GM12878 (cell line): ENCODE measurements at regions not wholly inside any gene's neighbourhood (a gene's known extent, or its start where the extent isn't known, plus 50 kb on each side); places are given as distances from the start of the nearest gene placed in this dataset.

Experiments used
- ATAC-seq: fragments of 200-7000 bp; cut with Tn5 transposase; 3 replicates; pipeline ENCODE4 v1.9.1; 2020; ENCODE audit warnings: mild to moderate bottlenecking, moderate library complexity
- BruUV-seq: library from RNA; stranded (reverse); fragments of 400-500 nt; replicated peaks from 2 replicates; lab custom pipeline; 2021; lab: Mats Ljungman, UMichigan
- CTCF ChIA-PET: fragments of 300-600 bp; sonication (Branson Sonifier 250); formaldehyde crosslinking; extraction: SDS; loops from one replicate; lab custom pipeline; 2021; ENCODE audit warnings: inconsistent platforms; lab: Yijun Ruan, JAX
- POLR2A ChIA-PET: fragments of 350-600 bp; formaldehyde crosslinking; extraction: SDS; loops from one replicate; lab custom pipeline; 2021; ENCODE audit warnings: inconsistent platforms; lab: Charles Lee
- RAD21 ChIA-PET: fragments of 300-600 bp; sonication (Branson Sonifier 250); formaldehyde crosslinking; loops from one replicate; lab custom pipeline; 2023; ENCODE audit warnings: antibody characterized with exemption; ENCODE audit not compliant: unreplicated experiment; lab: Charles Lee
- SMC1A ChIA-PET: fragments of 300-600 bp; sonication (Branson Sonifier 250); formaldehyde crosslinking; loops from one replicate; lab custom pipeline; 2023; ENCODE audit not compliant: unreplicated experiment, uncharacterized antibody; lab: Charles Lee
- DNase-seq: peaks from one replicate; pipeline ENCODE4 v3.0.0-alpha.2; 2011; ENCODE audit warnings: low read depth, low spot score
- FAIRE-seq: peaks from 3 replicates; lab custom pipeline; 2011; peaks lifted over from hg19 to GRCh38; lab: Jason Lieb, UNC
- H2AFZ ChIP-seq: 2 replicates; pipeline ENCODE4 v1.6.0; 2011; ENCODE audit warnings: low read depth, low read length, control low read depth; ENCODE audit not compliant: control insufficient read depth
- H3K27ac ChIP-seq: 2 replicates; pipeline ENCODE4 v1.5.1; 2011; ENCODE audit warnings: control low read depth; ENCODE audit not compliant: control insufficient read depth, insufficient read depth
- H3K27me3 ChIP-seq, 2 experiments: replicated peaks in 1 of 2; 2 replicates each; pipeline versions ENCODE4 v1.6.0 to v1.6.1; 2011; ENCODE audit warnings: low read length in 1 of 2; ENCODE audit not compliant: control insufficient read depth in 2 of 2, insufficient read depth in 2 of 2
- H3K36me3 ChIP-seq, 2 experiments: 2 replicates each; pipeline ENCODE4 v1.5.1; 2011; ENCODE audit warnings: low read length in 1 of 2; ENCODE audit not compliant: control insufficient read depth in 2 of 2, insufficient read depth in 2 of 2
- H3K4me1 ChIP-seq: 2 replicates; pipeline ENCODE4 v1.6.1; 2011; ENCODE audit warnings: mild to moderate bottlenecking, low read length, moderate library complexity, mixed read lengths; ENCODE audit not compliant: control insufficient read depth, insufficient read depth
- H3K4me2 ChIP-seq: 2 replicates; pipeline ENCODE4 v1.6.0; 2011; ENCODE audit warnings: control low read depth; ENCODE audit not compliant: control insufficient read depth, insufficient read depth
- H3K4me3 ChIP-seq: fragments of 200-600 bp; sonication (generic); 2 replicates; pipeline ENCODE4 v1.5.1; 2016
- H3K79me2 ChIP-seq: 2 replicates; pipeline ENCODE4 v1.6.0; 2011; ENCODE audit warnings: low read length; ENCODE audit not compliant: control insufficient read depth, insufficient read depth
- H3K9ac ChIP-seq: 2 replicates; pipeline ENCODE4 v1.8.0; 2011; ENCODE audit warnings: low read length, control low read depth, mixed read lengths; ENCODE audit not compliant: control insufficient read depth, insufficient read depth
- H3K9me3 ChIP-seq: replicated peaks from 3 replicates; pipeline ENCODE4 v1.5.1; 2011; ENCODE audit warnings: mild to moderate bottlenecking, low read length; ENCODE audit not compliant: control insufficient read depth, insufficient read depth
- H4K20me1 ChIP-seq: 2 replicates; pipeline ENCODE4 v1.6.0; 2011; ENCODE audit not compliant: control insufficient read depth, insufficient read depth
- CEBPB ChIP-seq, 2 experiments: fragments of 150-350 bp in 1 of 2; IDR thresholded peaks; 2 replicates each; pipeline ENCODE4 v1.6.1; 2012 to 2014; ENCODE audit warnings: low read depth in 2 of 2, low read length in 2 of 2, borderline replicate concordance in 1 of 2, inconsistent platforms in 1 of 2
- CHD4 ChIP-seq: fragments of 200-600 bp; sonication (generic); IDR thresholded peaks from 2 replicates; pipeline ENCODE4 v1.6.1; 2016; ENCODE audit warnings: mild to moderate bottlenecking
- FOS ChIP-seq: IDR thresholded peaks from 3 replicates; pipeline ENCODE4 v1.6.1; 2011; ENCODE audit warnings: borderline replicate concordance; ENCODE audit not compliant: insufficient read length; ENCODE audit errors: extremely low read depth
- IRF4 ChIP-seq: IDR thresholded peaks from 2 replicates; pipeline ENCODE4 v1.6.1; 2011; ENCODE audit warnings: low read depth, low read length
- MEF2A ChIP-seq: IDR thresholded peaks from 2 replicates; pipeline ENCODE4 v1.6.1; 2011; ENCODE audit warnings: low read depth, mild to moderate bottlenecking, low read length, moderate library complexity; ENCODE audit not compliant: insufficient read depth
- NFIC ChIP-seq: IDR thresholded peaks from 2 replicates; pipeline ENCODE4 v1.6.1; 2012; ENCODE audit warnings: low read depth, mild to moderate bottlenecking, inconsistent platforms, low read length, moderate library complexity
- NR2C1 ChIP-seq: fragments of 450-650 bp; IDR thresholded peaks from 2 replicates; pipeline ENCODE4 v1.6.1; 2017; ENCODE audit warnings: antibody characterized with exemption, mild to moderate bottlenecking, moderate library complexity
- STAT3 ChIP-seq: IDR thresholded peaks from 2 replicates; pipeline ENCODE4 v1.6.1; 2011; ENCODE audit warnings: low read depth, low read length, improper control_type of control experiment
- TCF7 ChIP-seq: IDR thresholded peaks from 2 replicates; pipeline ENCODE4 v1.6.1; 2014; ENCODE audit warnings: antibody characterized with exemption, borderline replicate concordance
- WGBS: methylation state at CpG from one replicate; pipeline ENCODE4 v1.1.6; 2016; ENCODE audit warnings: low lambda C conversion rate; ENCODE audit not compliant: insufficient replicate concordance, insufficient coverage; ENCODE audit errors: missing lambda C conversion rate; 5-methylcytosine and 5-hydroxymethylcytosine counted together
- in situ Hi-C: fragments of 300-500 bp; cut with MboI; formaldehyde crosslinking; loops from 9 replicates; pipeline ENCODE4 v1.14.3; 2018; ENCODE audit warnings: mixed read lengths
- intact Hi-C: fragments of 100-400 bp; cut with micrococcal nuclease; formaldehyde crosslinking; loops from one replicate; pipeline ENCODE4 v1.14.2; 2022; ENCODE audit not compliant: unreplicated experiment
- TF ChIP-seq, protein P1 (sequence below): IDR thresholded peaks from 2 replicates; pipeline ENCODE4 v1.6.1; 2012; ENCODE audit warnings: low read length, inconsistent platforms
- TF ChIP-seq, protein P2 (sequence below): fragments of 450-650 bp; IDR thresholded peaks from 2 replicates; pipeline ENCODE4 v1.6.1; 2018; ENCODE audit warnings: mild to moderate bottlenecking, low read depth, moderate library complexity; ENCODE audit not compliant: partially characterized antibody
- TF ChIP-seq, protein P3 (sequence below): fragments of 150-350 bp; IDR thresholded peaks from 2 replicates; pipeline ENCODE4 v1.6.1; 2016; ENCODE audit warnings: low read depth, low read length
- TF ChIP-seq, protein P4 (sequence below), 3 experiments: IDR thresholded peaks in 2 of 3; conservative IDR thresholded peaks in 1 of 3; 2 replicates each; pipeline ENCODE4 v1.5.1; 2011; ENCODE audit warnings: low read depth in 3 of 3, low read length in 3 of 3, mild to moderate bottlenecking in 3 of 3, control low read depth in 2 of 3, moderate library complexity in 2 of 3, inconsistent platforms in 1 of 3, mixed read lengths in 1 of 3; ENCODE audit not compliant: control insufficient read depth in 2 of 3, insufficient read depth in 1 of 3; ENCODE audit errors: extremely low read depth in 1 of 3
- TF ChIP-seq, protein P5 (sequence below): fragments of 450-650 bp; IDR thresholded peaks from 2 replicates; pipeline ENCODE4 v1.6.1; 2017; ENCODE audit warnings: low read depth, mild to moderate bottlenecking, moderate library complexity

DNA sequence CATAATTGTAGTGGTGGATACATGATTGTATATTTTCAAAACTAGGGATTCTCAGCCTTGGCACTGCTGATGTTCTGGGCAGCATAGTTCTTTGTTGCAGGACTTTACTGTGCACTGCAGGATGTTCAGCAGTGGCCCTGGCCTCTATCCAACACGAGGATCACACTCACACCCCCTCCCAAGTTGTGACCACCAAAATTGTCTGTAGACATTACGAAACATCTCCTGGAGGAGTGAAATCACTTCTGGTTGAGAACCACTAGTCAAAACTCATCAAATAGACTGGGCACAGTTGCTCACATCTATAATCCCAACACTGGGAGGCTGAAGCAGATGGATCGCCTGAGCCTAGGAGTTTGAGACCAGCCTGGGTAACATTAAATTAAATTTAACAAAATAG is 123.1 kb upstream of the CDYL start:
- Histone ChIP-seq H3K4me2 (no peak overlapping the region), H3K9ac (no peak overlapping the region), H3K4me1 (no peaks in the 10 kb centered on the region), H3K27ac (no peak overlapping the region), H3K36me3 (no peaks in the 10 kb centered on the region), H2AFZ (no peak overlapping the region), H4K20me1 (no peaks in the 10 kb centered on the region), H3K4me3 (no peak overlapping the region), H3K79me2 (no peaks in the 10 kb centered on the region), H3K9me3 (no peaks in the 10 kb centered on the region), H3K27me3 (peaks cover 0 to 2% of the 10 kb centered on the region in 2 experiments; a peak in 1 of 4 replicates)
- DNase-seq (no peak), FAIRE-seq (no peak), ATAC-seq (no peak)
- no TSS peak for BruUV-seq
- CTCF ChIA-PET: no interaction called here
- in situ Hi-C loops (no loop called here), intact Hi-C loops (no loop called here)
- RAD21 ChIA-PET: no interaction called here
- WGBS: 0% methylated on average over 3 of the region's 3 CpGs
- POLR2A ChIA-PET: no interaction called here
- SMC1A ChIA-PET: no interaction called here
- TF ChIP-seq IRF4 (no peak), CEBPB (IDR thresholded peaks at IDR 0.05; ENCODE audit: borderline replicate concordance in 1 of 2, low read depth in 2 of 2, low read length in 2 of 2) (no peak), TCF7 (no peak), STAT3 (no peak), FOS (no peak), NR2C1 (no peak), NFIC (no peak), CHD4 (no peak), MEF2A (no peak)
- TF ChIP-seq, protein P1, sequence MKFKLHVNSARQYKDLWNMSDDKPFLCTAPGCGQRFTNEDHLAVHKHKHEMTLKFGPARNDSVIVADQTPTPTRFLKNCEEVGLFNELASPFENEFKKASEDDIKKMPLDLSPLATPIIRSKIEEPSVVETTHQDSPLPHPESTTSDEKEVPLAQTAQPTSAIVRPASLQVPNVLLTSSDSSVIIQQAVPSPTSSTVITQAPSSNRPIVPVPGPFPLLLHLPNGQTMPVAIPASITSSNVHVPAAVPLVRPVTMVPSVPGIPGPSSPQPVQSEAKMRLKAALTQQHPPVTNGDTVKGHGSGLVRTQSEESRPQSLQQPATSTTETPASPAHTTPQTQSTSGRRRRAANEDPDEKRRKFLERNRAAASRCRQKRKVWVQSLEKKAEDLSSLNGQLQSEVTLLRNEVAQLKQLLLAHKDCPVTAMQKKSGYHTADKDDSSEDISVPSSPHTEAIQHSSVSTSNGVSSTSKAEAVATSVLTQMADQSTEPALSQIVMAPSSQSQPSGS: no peak
- TF ChIP-seq, protein P2, sequence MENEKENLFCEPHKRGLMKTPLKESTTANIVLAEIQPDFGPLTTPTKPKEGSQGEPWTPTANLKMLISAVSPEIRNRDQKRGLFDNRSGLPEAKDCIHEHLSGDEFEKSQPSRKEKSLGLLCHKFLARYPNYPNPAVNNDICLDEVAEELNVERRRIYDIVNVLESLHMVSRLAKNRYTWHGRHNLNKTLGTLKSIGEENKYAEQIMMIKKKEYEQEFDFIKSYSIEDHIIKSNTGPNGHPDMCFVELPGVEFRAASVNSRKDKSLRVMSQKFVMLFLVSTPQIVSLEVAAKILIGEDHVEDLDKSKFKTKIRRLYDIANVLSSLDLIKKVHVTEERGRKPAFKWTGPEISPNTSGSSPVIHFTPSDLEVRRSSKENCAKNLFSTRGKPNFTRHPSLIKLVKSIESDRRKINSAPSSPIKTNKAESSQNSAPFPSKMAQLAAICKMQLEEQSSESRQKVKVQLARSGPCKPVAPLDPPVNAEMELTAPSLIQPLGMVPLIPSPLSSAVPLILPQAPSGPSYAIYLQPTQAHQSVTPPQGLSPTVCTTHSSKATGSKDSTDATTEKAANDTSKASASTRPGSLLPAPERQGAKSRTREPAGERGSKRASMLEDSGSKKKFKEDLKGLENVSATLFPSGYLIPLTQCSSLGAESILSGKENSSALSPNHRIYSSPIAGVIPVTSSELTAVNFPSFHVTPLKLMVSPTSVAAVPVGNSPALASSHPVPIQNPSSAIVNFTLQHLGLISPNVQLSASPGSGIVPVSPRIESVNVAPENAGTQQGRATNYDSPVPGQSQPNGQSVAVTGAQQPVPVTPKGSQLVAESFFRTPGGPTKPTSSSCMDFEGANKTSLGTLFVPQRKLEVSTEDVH: no peak
- TF ChIP-seq, protein P3, sequence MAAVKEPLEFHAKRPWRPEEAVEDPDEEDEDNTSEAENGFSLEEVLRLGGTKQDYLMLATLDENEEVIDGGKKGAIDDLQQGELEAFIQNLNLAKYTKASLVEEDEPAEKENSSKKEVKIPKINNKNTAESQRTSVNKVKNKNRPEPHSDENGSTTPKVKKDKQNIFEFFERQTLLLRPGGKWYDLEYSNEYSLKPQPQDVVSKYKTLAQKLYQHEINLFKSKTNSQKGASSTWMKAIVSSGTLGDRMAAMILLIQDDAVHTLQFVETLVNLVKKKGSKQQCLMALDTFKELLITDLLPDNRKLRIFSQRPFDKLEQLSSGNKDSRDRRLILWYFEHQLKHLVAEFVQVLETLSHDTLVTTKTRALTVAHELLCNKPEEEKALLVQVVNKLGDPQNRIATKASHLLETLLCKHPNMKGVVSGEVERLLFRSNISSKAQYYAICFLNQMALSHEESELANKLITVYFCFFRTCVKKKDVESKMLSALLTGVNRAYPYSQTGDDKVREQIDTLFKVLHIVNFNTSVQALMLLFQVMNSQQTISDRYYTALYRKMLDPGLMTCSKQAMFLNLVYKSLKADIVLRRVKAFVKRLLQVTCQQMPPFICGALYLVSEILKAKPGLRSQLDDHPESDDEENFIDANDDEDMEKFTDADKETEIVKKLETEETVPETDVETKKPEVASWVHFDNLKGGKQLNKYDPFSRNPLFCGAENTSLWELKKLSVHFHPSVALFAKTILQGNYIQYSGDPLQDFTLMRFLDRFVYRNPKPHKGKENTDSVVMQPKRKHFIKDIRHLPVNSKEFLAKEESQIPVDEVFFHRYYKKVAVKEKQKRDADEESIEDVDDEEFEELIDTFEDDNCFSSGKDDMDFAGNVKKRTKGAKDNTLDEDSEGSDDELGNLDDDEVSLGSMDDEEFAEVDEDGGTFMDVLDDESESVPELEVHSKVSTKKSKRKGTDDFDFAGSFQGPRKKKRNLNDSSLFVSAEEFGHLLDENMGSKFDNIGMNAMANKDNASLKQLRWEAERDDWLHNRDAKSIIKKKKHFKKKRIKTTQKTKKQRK: no peak
- TF ChIP-seq, protein P4, sequence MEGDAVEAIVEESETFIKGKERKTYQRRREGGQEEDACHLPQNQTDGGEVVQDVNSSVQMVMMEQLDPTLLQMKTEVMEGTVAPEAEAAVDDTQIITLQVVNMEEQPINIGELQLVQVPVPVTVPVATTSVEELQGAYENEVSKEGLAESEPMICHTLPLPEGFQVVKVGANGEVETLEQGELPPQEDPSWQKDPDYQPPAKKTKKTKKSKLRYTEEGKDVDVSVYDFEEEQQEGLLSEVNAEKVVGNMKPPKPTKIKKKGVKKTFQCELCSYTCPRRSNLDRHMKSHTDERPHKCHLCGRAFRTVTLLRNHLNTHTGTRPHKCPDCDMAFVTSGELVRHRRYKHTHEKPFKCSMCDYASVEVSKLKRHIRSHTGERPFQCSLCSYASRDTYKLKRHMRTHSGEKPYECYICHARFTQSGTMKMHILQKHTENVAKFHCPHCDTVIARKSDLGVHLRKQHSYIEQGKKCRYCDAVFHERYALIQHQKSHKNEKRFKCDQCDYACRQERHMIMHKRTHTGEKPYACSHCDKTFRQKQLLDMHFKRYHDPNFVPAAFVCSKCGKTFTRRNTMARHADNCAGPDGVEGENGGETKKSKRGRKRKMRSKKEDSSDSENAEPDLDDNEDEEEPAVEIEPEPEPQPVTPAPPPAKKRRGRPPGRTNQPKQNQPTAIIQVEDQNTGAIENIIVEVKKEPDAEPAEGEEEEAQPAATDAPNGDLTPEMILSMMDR (IDR thresholded peaks at IDR 0.05 in 2 of 3, conservative IDR thresholded peaks at IDR 0.05 in 1 of 3; ENCODE audit: control insufficient read depth in 2 of 3, extremely low read depth in 1 of 3, insufficient read depth in 1 of 3, low read depth in 3 of 3, low read length in 3 of 3): no peak
- TF ChIP-seq, protein P5, sequence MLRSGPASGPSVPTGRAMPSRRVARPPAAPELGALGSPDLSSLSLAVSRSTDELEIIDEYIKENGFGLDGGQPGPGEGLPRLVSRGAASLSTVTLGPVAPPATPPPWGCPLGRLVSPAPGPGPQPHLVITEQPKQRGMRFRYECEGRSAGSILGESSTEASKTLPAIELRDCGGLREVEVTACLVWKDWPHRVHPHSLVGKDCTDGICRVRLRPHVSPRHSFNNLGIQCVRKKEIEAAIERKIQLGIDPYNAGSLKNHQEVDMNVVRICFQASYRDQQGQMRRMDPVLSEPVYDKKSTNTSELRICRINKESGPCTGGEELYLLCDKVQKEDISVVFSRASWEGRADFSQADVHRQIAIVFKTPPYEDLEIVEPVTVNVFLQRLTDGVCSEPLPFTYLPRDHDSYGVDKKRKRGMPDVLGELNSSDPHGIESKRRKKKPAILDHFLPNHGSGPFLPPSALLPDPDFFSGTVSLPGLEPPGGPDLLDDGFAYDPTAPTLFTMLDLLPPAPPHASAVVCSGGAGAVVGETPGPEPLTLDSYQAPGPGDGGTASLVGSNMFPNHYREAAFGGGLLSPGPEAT: no peak
